NCI-H1417 treated with DMSO at 0.1 percent for 48 hours (cell line): ENCODE measurements at regions not wholly inside any gene's neighbourhood (a gene's known extent, or its start where the extent isn't known, plus 50 kb on each side); places are given as distances from the start of the nearest gene placed in this dataset.

Experiments used
- DNase-seq: peaks from one replicate; lab custom pipeline; 2025; lab: John Stamatoyannopoulos, UW

- DNase-seq = no peak
Observed at GRCh38 chr16:73569266-73569980, 521.5 kb upstream of the ZFHX3 start.

DNA sequence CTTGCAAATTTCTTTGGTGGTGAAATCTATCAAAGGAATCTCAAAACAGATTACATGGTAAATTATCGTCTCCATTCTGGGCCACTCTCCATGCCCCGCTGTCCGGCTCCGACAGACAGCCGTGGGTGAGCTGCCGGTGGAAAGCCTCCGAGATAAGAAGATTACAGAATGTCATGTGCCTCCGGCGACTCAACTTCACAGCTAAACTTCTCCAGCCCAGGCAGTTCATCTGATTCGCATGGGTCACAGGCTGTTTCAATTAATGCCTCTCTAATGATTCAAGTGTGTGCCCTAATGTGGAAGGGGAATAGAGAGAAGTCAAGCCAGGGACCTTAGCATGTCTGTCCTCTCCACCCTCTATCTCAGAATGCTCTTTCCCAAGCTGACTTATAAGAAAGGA is 520.8 kb upstream of the ZFHX3 start:
- no peak for DNase-seq

- DNase-seq = no peak
Observed at GRCh38 chr16:73565925-73566324, 518.0 kb upstream of the ZFHX3 start.

DNA sequence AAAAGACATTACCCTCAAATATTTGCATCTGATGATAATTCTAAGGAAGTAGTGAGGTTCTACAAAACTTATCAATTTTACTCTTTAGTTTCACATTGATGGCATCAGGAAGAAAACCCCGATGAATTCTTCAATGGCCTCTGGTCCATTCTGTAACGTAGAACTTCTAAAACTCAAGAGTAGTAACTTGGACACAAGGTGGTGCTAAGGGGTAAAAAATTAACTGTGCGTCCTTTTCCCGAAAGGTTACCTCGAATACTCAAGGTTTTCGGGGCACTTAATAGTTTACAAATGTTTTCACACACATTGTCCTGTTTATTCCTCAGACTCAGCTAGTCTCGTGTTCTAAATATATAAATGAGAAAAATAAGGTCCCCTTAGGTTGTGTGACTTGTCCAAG is 517.3 kb upstream of the ZFHX3 start:
- DNase-seq = no peak

GRCh38 chr16:73563709-73564108 is 515.8 kb upstream of the ZFHX3 start:
- DNase-seq = no peak

GRCh38 chr16:73560497-73560896 is 512.6 kb upstream of the ZFHX3 start:
- DNase-seq = no peak

- DNase-seq = no peak
Observed at GRCh38 chr16:73558219-73558618, 510.3 kb upstream of the ZFHX3 start.

- no peak for DNase-seq
Observed at GRCh38 chr16:73553941-73554660, 506.2 kb upstream of the ZFHX3 start.

- DNase-seq = no peak
Observed at GRCh38 chr16:73549984-73550631, 502.2 kb upstream of the ZFHX3 start.

DNA sequence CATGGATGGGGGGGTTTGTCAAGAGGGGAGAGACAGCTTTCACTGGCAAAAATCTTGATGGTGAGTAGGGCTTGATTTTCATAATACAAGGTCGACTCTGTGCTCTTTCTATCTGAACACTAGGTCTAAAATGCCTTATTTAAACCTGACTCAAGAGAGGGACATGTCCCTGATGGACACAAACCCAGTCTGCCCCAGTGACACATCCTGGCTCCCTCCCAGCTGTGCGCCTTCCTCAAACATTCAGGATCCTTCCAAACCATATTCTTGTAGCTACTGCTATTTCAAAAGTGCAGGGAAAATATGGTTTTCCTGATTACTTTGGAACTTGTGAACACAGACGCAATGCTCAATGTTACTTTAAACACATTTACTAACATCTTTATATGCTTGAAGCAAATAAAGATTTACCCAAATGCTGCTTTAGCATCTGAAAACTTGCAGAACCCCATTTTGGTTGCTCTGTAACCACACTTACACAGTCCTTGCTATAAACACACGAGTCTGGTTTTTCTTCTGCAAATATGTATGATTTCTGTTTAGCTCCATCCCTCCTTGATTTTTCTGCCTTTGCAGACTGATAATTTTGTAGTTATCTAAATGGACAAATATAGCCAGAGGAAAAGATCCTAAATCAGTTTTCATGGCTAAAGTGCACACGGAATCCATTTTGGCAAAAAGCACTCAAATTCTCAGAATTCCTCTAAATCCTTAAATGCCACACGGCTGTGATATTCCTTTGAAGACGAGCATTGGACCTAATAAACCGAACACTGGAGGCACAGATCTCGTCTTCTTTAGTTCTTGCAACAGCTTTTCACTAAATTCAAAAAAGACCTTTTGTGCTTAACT is 499.9 kb upstream of the ZFHX3 start:
- no peak for DNase-seq

DNA sequence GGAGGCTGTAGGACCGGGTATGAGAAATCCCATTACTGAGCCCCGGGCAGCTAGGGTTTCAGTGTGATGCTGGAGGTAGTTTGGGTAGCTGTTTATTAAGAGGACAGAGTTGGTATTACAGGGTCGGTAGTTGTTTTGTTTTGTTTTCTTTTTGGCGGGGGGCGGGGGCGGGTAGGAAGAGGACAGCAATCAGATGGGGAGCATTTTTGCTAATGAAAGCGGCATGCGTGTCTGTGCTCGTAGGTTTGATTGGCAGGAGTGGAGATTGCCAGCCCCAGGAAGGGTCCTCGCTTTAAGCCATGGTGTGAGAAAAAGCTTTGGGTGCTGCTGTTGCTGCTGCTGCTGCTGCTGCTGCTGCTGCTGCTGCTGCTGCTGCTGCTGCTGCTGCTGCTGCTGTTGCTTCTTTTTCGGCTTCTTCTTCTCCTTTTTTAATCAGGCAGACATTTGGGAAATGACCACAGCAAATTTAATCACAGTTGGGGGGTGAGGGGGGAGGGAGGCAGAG is 498.5 kb upstream of the ZFHX3 start:
- DNase-seq = no peak

DNA sequence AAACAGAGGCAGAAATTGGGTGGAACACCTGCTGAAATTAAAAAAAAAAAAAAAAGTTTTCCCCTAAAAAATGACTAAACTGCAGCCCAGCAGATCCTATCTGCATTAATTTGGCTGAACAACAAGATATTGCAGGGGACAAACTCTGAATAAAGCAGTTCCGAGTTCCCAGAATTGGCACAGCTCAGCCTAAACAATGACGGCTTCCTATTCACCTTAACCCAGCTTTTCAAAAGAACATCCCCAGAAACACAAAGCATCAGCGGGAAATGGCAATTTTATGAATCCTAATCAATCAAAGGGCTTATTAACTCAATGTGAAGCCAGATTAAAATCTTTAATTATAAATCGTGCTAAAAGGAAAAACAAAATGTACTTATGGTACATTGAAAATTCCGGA is 497.8 kb upstream of the ZFHX3 start:
- no peak for DNase-seq

DNA sequence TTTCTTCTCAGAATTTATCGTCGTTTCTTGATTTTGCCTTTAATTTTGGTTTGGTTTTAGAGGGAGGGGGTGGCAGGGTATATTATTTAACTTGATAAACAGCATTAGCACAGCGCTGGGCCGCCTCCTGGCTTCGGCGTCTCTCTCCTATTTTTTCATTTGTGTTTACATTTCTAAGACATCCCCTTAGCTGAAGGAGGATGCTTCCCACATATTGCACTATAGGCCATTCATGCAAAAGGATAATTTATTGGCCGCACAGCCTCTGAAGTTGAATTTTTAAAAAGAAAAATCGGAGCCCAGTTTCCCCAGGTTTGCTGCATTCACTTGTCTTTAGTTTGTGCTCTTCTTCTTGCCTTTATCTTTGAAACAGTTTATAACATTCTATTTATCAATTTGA is 497.4 kb upstream of the ZFHX3 start:
- no peak for DNase-seq

- no peak for DNase-seq
Observed at GRCh38 chr16:73544826-73545225, 496.9 kb upstream of the ZFHX3 start.

- no peak for DNase-seq
Observed at GRCh38 chr16:73543970-73544599, 496.2 kb upstream of the ZFHX3 start.

- DNase-seq = no peak
Observed at GRCh38 chr16:73543331-73543969, 495.5 kb upstream of the ZFHX3 start.

DNA sequence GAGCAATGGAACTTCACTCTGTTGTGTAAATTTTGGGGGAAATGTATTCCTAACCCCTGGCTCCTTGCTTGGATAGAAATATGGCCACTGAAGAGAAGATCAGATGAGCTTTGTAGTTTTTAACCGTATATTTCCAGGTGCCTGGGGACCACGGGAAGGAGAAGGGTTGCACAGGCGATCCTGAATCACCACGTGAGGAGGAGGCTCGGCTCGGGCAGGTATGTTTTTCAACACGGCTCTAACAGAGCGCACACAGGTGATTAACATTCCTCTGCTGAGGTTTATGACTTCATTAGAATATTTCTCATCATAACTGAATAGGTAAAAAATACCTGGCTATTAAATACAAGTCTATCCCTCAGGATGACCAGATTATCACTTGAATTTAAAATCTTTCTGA is 495.0 kb upstream of the ZFHX3 start:
- DNase-seq = no peak

- DNase-seq = no peak
Observed at GRCh38 chr16:73537921-73538320, 490.0 kb upstream of the ZFHX3 start.

DNA sequence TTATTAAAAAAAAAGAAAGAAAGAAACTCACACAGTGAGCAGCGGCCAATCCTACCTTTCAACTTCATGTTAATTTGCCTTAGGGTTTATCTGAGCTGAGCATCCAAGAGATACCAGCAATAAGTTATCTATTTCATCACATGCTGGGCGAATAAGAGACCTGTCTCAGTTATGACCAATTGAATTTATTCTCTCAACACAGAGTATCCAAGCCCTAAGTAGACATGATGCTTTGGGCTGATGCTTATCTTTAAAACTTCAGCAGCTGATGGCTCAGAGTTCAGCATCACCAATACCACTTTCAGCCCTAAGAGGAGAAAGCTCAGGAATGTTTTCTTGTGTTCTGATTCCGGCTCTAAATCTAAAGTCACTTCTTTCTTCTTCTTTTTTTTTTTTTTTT is 489.0 kb upstream of the ZFHX3 start:
- DNase-seq = no peak

DNA sequence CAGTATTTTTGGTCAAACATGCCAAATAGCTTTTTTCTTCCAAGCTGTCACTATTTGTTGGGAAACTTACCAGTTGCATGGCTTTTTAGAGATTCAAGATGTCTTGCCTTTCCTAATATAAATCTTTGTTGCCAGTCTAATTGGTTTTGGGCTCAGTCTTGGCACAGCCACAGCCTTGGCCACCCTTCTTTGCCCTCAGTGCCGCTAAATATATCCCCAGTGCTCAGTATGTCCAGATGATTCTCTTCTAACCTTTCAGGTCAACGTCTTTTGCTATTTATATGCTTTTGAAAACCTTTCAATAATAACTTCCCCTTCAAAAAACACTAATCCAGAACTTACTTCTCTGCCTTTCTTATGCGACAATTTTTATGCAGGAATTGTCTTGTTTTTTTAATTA is 483.1 kb upstream of the ZFHX3 start:
- no peak for DNase-seq

DNA sequence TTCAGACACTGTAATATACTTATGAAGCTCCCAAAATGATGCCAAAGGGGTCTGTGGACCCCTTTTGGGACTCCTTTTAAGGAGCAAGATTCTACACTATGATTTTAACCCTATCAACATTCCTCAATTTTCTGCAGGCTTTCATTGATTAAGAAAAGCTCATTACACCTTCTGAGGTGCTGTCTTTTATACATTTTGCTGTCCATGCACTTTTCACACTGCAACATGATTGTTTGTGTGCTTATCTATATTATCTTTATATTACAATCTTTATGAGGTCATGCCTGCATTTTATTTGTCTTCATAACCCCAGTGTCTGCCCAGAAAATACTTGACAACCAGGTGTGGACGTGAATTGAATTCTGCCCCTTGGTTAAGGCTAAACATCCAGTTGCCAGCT is 482.6 kb upstream of the ZFHX3 start:
- DNase-seq = no peak
